ENCODE measurements at regions not wholly inside any gene's neighbourhood (a gene's known extent, or its start where the extent isn't known, plus 50 kb on each side); places are given as distances from the start of the nearest gene placed in this dataset.
"Not testable (repeated sequence)": the region's sequence is repeated elsewhere in the genome, so short reads cannot be mapped to it uniquely, and the experiment has no call there.

DNA sequence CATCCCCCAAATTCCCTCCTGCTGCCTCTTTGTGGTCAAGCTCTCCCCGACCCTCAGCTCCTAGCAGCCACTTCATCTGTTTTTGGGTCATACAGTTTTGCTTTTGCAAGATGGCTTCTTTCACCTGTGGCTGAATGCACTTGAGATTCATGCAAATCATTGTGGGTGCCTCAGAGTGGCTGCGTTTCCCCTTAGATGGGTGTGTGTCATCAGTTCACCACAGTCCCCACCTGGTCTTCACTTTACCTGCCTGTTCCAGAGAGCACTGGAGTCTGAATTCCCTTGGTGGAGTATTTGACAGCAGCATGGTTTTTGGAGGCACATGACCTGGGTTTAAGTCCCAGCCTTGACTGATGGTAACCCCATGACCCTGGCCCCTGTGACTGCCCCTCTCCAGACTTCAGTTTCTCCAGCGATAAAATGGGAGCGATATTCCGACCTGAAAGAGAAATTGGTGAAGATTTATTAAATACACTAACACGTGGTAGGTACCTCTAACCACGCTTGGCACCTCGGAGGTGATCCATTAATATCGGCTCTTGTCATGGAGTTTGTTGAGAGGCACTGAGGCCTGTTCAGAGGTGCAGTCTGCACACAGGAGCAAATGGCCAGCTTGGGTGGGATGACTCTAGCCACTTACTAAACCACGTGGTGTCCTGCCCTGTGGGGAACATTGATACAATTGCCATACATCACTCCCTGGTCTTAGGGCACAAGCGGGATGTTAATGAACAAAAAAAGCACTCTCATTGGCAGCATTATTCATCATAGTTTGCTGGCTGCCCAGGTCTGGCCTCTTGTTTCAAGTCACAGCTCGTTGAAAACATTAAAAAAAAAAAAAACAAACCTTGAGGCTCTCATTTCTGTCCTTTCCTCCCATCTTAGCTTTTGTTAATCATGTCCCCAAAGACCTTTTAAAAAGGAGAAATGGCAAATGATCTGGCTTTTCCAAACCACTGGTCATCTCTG, 167.2 kb upstream of the KCNG1 start:
- DNase-seq (ENCODE audit: low read depth, low spot score), result no peak

DNA sequence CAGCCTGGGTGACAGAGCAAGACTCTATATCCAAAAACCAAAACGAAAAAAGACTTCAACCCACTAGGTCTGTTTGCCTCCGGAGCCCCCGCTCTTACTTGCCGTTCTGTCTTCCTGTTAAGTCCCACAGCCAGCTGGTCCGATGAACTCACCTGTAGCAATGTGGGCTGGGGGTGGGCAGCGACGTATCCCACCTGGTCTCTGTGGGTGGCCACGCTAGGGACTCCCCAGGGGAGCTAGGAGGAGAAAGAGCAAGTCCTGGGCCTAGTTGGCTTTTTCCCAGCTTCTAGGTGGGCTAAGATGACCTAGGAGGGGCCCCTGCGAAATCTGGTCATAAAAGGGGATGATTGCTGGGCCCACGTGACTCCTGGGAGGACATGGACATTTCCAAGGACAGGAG, 166.0 kb upstream of the KCNG1 start:
- DNase-seq (ENCODE audit: low read depth, low spot score), result no peak

DNA sequence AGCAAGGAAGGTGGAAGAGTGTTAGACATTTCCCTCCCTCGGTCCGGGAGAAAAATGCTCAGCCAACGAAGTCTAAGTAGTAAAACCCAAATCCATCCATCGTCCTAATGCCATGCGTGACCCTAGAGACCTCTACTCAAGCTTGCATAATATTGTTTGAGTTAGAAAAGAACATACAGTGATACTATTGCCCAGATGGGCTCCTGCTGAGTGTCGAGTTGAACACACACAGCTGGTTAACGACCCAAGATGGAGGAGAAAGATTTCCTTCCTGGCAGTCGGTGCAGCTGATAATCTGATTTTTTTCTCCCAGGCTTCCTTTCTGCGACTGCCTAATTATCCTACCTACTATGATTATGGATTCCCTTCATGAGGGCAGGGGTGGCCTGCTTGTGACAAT, 164.4 kb upstream of the KCNG1 start:
- DNase-seq (ENCODE audit: low read depth, low spot score), result no peak

DNA sequence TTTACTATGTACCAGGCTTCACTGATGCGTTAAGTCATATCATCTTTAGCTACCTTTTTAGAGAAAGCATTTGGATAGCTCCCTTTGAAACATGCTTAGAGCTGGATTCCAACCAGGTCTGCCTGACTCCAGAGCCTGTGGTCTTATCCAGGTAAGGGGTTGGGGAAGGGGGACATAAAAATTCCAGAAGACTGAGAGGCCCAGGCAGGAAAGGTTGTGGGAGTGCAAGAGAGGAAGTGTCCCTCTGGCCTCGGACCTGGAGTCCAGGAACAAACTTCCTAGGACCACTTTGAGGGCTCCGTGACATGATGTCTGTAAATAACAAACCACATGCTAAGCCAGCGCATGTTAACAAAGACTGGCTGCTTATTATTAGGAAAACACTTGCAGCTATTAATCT, 163.0 kb upstream of the KCNG1 start:
- DNase-seq (ENCODE audit: low read depth, low spot score), result no peak

DNA sequence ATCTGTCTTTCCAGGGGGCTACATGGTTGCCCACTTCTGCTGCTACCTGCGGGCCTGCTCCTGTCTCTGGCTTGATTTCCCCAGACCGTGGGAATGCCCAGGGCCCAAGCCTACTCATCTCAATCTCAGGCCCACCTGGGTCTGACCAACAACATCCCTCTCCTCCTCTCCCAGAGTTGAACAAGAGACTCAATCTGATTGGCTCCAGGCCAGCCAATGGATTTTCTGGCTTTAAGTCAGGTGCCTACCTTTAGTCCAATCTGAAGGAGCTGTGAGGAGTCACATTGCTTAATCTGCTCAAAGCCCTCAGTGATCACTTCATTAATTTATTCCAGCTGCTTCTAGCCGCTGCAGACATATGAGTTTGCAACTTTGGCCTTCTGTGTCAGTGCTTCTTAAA, 162.4 kb upstream of the KCNG1 start:
- no peak for DNase-seq (ENCODE audit: low read depth, low spot score)

DNA sequence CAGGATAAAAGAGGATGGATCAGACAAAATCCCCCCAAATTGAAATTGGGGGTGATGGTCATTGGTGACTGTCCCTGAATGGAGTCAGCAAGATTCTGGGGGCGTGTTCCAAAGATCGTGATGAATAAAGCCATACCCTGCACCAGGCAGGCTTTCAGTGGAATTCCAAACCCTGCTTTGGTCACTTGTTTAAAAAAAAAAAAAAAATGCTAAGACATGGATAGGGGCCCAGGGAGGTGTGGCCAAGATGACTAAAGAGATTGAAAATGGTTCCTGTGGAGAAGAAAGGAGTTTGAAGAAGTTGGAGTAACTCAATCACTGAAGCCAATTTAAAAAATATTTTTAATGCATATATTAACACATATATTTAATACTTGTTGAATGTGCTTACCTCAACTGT, 161.4 kb upstream of the KCNG1 start:
- no peak for DNase-seq (ENCODE audit: low read depth, low spot score)

DNA sequence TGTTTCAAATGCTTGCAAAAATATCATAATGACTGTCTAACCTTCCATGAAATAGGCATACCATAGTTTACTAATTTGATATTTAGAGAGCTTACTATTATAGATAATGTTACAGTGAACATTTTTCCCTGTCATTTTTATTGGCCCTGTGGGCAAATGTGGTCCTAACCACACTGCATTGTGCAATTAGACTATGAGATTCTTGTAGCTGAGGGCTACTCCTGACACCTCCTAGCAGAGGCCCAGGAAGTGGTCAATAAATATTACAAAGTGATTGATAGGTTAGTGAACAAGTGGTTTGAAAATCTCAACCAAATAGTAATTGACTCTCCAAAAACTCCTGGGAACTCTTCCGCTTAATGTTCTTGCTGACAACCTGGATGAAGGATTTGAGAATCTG, 160.5 kb upstream of the KCNG1 start:
- no peak for DNase-seq (ENCODE audit: low read depth, low spot score)

DNA sequence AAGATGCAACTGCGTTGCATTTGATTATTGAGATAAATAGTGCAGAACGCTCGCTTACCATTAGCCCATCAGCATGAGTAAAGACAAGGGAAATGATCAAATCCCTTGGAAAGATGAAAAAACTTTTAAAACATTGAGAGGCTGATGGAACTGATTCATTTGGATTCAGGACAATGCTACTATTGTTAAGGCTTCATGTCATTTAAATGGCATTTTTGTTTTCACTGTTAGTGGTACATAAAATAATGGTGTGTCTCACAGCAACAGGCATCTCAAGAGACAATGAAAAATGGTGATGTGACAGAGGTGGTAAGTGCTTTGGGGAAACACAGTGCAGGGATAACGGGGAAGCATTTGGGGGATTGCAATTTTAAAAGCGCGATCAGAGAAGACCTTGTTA, 159.7 kb upstream of the KCNG1 start:
- DNase-seq (ENCODE audit: low read depth, low spot score), result no peak

DNA sequence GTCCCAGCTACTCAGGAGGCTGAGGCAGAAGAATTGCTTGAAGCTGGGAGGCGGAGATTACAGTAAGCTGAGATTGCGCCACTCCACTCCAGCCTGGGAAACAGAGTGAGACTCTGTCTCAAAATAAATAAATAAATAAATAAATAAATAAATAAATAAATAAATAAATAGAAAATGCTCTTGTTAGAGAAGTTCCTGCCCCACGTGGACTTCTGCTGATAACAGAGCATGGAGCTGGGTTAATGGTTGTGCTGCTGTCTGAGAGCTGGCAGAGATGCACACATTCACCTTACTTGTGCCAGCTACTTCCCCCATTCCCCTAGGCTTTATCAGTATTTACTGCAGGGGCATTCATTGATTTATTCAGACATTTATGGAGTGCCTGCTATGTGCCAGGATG, 155.2 kb upstream of the KCNG1 start:
- DNase-seq (ENCODE audit: low read depth, low spot score), result no peak

DNA sequence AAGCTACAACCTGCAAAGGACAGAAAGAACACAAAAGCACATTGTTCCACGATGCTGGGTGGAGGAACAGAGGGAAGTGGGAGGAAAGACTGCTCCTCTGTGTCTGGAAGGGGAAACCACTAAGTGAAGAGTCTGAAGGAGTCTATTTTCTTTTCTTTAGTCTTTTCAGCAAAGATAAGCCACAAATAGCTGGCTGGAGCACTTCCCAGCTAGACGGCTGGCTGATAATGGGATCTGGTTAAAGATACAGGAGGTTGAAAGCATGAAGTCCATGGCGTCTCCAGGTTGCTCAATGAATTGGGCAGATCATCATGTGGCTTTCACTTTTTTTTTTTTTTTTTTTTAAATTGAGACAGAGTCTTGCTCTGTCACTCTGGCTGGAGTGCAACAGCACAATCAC, 154.0 kb upstream of the KCNG1 start:
- no peak for DNase-seq (ENCODE audit: low read depth, low spot score)

DNA sequence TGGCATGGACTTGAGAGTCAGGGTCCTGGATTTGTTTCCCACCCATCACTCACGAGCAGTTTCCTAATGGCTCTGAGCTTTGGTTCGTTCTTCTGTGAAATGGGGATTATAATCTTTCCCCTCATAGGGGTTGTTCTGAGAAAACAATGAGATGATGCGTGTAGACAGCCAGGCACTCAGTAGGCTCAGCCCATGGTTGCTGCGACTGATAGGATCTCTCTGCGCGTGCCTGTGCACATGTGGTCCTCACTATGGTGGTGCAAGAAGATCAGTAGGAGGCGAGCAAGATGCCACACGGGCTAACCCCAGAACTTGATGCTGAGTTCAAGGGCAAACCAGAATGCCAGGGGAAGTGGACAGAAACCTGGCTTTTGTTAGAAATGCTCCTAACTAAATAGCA, 153.5 kb upstream of the KCNG1 start:
- no peak for DNase-seq (ENCODE audit: low read depth, low spot score)

DNA sequence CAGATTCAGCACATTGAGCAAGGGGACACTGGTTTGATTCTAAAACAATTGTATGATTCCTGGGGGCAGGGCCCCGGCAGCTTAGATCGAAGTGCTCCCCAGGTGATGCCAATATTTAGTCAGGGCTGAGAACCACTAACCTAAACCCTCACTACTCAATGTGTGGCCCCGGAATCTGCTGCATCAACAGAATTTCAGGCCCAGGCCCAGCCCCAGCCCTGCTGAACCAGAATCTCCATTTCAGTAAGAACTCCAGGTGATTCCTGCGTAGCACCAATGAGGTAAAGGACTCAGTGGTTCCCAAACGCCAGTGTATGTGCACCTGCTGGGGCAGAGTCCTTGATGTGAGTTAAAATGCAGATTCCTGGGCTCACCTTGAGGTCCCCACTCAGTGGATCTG, 152.8 kb upstream of the KCNG1 start:
- no peak for DNase-seq (ENCODE audit: low read depth, low spot score)

DNA sequence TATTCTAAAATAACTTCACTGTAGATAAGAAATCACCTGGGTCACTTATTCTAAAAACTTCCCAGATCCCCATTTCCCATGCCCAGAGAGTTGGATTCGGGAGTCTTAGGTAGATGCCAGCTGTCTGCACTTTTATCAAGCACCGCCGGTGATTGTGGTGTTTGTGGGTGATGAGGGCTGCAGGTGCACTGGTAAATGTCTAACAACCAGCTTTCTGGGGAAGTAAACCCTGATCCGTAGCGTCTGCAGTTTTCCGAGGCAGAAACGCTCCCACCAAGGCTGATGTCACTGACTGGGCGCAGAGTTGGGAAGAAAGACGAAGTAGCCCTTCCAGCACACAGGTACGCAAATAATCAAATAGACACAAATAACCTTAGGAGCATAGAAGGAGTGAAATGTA, 152.2 kb upstream of the KCNG1 start:
- DNase-seq (ENCODE audit: low read depth, low spot score), result no peak

DNA sequence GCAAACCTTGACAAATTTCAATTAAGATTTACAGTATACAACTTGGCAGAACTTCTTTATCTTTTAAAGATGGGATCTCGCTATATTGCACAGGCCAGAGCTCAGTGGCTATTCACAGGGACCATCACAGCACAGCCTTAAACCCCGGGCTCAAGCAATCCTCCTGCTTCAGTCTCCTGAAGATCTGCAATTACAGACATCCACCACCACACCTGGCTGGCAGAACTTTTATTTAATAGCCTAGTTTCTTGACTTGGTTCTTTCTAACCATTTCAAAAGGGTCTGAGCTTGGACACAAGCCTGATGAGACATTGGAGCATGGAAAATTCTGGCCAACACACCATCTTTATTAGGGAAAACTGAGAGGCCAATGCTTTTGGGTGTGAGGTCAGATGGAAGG, 151.6 kb upstream of the KCNG1 start:
- DNase-seq (ENCODE audit: low read depth, low spot score), result no peak

DNA sequence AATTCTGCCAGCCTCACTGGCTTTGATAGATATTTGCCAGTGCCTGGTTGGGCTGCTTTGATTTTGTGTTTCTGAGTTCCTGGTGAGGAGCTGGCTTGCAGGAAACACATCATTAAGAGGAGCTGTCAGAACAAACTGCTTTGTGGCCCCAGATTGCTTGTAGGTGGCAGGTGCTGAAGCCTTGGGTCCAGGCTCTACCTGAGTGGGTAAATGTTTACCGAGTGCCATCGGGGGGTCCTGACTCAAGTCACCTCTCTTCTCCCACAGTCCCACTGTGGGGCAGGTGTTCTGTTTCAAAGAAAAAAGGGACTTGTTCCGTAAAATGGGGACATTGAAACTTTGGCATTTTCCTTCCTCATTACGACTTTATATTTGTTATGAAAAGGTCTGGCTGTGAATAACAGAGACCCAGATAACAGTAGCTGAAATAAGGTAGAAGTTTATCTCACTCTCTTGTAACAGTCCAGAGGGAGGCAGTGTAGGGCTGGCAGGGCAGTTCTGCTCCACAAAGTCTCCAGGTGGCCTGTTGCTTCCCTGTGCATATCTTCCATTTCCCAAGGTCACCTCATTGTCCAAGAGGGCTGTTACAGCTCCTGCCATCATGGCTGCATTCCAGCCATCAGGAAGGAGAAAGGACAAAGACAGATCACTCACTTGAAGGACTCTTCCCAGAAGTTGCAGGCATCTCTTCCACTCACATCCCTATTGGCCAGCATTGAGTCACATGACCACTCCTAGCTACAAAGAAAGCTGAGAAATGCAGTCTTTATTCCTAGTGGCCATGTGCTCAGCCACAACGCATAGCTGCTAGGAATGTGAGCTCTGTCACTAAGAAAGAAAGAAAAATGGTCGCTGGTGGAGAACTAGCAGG, 149.9 kb upstream of the KCNG1 start:
- DNase-seq (ENCODE audit: low read depth, low spot score), result no peak

DNA sequence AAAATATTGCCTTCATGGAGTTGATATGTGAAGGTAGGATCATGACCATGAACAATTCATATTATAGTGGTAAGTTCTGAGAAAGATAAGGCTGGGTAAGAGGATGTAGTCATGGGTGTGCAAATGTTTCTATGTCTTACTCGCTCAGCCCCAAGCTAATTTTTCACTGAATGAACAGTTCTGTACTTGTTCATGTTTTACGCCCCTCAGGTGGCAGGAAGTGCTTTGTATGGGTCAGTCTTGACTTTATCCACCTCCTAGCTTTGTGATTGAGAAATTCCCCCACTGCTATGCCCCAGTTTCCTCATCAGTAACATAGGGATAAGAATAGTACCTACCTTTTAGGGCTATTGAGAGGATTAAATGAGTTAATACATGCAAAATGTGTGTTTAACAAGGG, 148.2 kb upstream of the KCNG1 start:
- DNase-seq (ENCODE audit: low read depth, low spot score), result no peak

DNA sequence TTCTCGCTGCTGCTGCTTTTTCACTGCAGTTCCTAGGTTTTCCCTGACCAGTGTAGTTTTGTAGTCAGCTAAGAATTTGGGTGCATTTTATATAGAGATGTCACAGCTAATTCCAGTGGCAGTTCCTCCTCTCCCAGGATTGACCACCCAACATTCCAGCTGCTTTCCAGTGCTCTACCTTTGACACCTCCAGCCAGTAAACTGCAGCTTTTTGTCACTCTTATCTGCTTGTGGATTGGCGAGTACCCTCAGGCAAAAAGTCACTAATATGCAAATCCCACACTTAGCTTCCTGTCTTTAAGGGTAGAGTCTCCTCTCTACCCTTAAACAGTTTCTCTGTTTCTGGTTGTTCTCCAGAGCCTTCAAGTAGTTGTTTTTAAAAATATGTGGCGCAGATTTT, 146.9 kb upstream of the KCNG1 start:
- no peak for DNase-seq (ENCODE audit: low read depth, low spot score)

DNA sequence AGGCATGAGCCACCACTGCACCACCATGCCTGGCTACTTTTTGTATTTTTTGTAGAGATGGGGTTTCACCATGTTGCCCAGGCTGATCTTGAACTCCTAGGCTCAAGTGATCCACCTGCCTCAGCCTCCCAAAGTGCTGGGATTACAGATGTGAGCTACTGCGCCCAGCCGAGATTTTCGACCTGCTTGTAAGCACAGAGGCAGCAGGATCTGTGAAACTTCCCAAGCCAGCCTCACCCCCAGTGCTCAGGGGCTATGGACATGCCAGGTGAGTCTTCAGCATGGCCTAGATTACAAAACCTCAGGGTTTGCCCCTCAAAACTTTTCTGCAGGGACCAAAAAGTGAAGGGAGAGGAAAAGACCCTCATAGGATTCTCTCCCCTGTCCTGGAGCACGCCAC, 145.0 kb upstream of the KCNG1 start:
- DNase-seq (ENCODE audit: low read depth, low spot score), result not testable (repeated sequence)

DNA sequence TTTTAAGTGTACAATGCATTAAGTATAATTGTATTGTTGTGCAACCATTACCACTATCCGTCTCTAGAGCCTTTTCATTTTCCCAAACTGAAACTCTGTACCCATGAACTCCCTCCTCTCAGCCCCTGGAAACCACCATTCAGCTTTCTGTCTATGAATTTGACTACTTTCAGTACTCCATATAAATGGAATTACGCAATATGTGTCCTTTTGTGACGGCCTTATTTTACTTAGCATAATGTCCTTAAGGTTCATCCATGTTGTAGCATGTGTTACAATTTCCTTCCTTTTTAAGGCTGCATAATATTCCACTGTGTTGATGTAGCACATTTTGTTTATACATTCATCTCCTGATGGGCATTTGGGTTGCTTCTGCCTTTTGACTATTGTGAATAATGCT, 143.6 kb upstream of the KCNG1 start:
- DNase-seq (ENCODE audit: low read depth, low spot score), result no peak

DNA sequence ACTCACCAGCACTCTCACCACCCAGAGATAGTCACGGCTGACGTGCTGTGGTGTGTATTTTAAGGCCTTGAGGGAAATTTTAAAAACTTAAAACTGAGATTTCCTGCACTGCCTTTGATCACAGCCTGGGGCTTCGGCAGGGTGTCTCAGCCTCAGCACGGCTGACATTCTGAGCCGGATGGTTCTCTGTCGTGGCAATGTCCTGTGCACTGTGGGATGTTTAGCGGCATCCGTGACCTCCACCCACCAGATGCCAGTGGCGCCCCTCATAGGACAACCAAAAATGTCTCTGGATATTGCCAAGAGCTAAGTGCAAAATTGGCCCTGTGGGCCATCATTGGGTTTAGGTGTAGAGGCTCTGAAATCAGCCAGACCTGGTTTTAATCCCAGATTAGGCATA, 142.2 kb upstream of the KCNG1 start:
- DNase-seq (ENCODE audit: low read depth, low spot score), result no peak

DNA sequence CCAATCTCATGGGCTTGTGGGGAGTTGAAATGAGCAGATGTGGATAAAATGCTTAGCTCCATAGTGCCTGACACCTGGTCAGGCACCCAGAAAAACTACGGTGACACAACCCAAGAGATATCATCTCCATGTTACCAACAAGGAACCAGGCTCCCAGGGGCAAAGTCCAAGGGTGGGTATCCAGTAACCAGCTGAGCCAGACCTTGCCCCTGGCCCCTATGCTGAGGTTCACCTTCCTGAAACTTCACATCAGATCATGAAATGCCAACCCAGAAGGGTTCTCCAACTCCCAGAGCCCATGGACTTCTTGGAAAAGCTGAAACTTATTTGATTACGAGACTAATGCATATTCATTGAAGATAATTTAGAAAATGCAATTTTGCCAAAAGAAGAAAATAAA, 141.8 kb upstream of the KCNG1 start:
- no peak for DNase-seq (ENCODE audit: low read depth, low spot score)

DNA sequence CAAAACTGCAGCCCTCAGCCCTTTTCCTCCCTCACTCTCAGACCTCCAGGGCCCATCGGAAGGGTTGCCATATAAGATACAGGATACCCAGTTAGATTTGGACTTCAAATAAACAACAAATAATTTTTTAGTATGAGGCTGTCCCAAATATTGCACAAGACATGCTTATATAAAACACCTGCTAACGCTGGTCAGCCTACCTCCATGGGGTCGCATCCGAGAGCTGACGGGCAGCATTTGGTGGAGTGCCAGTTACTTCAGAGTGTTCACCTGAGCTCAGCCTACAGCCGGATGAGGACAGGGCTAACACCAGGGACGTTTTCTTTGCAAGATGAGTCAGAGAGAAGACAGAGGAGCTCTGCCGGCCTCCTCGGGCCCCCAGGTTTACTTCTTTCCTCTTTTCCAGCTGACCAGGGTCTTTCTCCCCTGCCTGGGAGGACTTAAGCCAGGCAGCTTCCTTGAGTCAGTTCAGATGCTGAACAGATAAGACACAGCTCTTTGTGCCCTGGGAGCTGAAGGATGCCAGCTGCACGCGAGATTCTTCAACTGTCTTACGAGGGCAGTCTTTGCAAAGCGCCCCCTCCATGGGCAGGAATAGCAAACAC, 141.2 kb upstream of the KCNG1 start:
- DNase-seq (ENCODE audit: low read depth, low spot score), result no peak

All from pulmonary artery endothelial cell (primary cell).